NCI-H1436 treated with DMSO at 0.1 percent for 48 hours (cell line): ENCODE measurements at regions not wholly inside any gene's neighbourhood (a gene's known extent, or its start where the extent isn't known, plus 50 kb on each side); places are given as distances from the start of the nearest gene placed in this dataset.

Experiments
- DNase-seq: peaks from one replicate; lab custom pipeline; 2025; lab: John Stamatoyannopoulos, UW

DNA sequence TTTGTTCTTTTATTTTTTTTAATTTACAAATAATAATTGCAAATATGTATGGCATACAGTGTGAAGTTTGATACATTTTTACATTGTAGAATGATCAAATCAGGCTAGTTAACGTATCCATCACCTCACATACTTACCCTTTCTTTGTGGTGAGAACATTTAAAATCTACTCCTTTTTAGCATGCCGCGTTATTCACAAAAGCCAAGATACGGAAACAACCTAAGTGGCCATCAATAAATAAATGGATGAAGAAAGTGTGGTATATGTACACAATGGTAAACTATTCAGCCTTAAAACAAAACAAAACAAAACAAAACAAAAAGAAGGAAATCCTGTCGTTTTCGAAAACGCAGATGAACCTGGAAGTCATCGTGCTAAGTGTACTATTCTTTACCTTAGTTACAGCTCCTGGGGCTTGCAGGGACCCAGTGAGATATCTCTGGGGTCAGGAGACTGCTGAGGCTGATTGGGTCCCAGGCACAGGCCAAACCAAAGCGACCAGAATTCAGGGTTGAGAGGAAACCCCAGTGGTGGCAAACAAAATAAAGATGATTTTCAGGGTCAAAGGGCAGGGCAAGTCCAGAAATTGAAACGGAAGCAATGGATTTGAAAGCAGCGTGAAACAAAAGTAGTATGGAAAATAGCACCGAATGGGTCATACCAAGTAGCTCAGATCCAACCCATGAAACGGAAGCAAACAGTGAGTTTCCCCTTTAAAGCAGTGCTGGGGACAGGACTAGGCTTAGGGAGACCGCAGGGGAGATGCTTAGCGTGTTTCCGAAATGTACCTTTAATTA lies 188.2 kb downstream of the PLPP3 start:
- no peak for DNase-seq

DNA sequence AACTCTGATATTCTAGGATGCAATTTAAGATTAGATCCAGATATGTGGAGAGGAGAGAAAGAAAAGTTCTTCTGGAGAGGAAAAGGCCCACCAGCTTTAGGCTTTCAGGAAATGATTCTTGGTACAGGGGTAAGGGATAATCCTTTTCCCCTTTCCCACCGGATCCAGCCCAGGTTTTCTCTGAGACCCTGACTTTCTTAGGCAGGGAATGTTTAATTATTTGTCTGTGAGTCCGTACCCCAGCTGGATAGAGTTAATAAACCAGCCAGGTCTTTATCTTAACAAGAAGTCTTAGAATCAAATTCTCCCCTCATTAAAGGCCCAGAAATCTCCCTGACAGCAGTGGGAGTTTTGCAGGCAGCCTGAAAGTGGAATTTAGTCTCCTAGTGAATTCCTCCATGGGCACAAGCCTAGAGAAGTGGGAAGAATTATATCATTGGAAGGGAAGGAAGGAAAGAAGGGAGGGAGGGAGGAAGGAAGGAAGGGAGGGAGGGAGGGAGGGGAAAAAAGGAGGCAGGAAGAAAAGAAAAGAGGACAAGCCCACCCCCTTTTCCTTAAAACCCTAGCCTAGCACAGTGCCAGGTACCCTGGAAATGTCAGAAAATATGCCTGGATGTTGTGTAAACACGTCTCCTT lies 189.0 kb downstream of the PLPP3 start:
- no peak for DNase-seq

DNA sequence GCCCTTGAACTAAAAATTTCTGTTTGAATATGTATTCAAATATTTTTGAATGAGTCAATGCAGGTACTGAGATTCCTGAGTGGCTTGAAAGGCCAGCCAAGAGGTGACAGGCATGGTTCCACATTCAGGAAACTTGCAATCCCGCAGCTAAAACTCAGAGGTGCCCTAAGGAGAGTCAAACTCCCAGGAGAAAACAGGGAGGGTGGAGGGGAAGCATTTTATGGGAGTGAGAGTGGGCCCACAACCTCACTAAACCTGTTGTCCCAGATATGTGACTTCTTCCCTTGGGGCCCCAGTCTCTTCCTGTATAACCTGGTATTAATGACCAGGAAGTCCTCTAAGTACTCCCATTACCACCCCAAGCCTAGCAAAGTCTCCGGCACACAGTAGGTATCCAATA lies 189.6 kb downstream of the PLPP3 start:
- no peak for DNase-seq

DNA sequence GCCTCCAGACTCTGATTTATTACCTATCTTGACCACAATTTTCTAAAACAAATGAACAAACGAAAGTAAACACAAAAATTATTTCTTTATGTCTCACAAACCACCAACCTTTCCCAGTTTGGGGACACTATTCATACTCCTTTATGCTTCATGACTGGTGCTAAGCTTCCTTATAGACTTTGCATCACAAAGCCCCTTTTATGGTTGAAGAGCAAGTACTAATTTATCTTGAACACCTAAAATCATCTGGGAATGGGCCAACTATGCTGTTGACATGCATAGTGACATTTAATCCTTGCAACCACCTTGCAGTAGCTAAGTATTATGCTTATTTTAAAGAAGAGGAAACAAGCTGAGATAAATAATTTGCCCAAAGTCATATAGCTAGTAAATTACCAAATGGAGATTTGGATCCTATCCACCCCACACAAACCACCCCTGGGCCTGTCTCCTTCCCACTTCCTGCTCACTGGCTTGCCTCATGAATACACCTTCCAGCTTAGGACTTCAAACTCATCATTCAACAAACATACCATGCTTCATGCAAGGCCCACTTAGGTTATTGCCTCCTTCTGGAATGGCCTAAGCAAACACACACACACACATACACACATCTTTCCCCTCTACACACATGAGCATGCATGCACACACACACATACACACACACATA lies 192.2 kb downstream of the PLPP3 start:
- DNase-seq, result no peak

DNA sequence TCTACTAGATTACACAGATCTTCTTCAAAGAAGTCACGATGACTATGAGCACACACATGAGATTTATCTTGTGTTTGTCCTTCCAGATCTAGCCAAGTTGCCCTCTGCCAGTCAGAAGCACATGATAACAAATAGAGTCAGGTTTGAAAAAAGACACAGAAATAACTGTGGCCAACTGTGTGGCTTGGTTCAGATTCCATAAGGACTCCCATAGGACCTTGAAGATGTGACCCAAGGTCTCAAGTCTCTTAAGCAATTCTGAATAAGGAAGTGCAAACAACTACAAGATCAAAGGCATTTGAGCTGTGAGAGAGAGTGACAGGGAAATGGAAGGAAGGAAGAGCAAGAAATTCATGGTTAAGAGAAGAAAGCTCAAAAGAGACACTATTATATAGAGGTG lies 194.0 kb downstream of the PLPP3 start:
- DNase-seq, result no peak

DNA sequence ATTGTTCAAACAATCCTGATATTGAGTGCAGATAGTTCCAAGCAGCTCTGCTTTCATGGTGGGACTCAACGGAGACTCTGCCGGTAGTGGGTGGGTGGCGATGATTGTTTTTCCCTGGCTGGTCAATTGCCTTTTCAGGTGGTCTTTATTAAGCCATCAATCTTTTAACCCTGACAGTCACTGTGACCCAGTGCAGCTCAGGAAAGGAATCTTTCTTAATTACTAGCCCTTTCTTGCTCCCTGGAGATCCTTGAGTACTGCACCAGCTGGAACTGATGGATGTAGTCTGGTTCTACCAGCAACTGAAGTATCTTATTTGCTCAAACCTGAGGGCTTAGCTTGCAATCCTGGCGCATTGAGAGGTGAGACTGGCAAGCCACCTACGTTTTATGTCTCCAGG lies 196.4 kb downstream of the PLPP3 start:
- no peak for DNase-seq

DNA sequence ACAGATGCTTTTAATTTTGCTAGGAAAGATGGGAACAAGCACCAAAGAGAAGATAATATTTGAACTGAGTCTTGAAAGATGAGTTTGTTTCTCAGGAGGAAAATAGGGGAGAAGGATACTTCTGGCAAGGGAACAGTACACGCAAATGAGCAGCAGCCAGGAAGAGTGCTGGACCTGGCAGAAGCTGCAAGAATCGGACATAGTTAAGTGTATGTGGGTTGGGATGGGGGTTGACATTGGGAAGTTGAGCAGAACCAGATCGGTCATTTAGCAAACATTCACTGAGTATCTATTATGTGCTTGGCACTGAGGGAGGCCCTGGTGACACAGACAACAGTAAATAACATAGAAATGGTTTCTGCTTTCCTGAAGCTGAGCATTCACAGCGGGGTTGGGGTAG lies 198.8 kb downstream of the PLPP3 start:
- DNase-seq, result no peak

DNA sequence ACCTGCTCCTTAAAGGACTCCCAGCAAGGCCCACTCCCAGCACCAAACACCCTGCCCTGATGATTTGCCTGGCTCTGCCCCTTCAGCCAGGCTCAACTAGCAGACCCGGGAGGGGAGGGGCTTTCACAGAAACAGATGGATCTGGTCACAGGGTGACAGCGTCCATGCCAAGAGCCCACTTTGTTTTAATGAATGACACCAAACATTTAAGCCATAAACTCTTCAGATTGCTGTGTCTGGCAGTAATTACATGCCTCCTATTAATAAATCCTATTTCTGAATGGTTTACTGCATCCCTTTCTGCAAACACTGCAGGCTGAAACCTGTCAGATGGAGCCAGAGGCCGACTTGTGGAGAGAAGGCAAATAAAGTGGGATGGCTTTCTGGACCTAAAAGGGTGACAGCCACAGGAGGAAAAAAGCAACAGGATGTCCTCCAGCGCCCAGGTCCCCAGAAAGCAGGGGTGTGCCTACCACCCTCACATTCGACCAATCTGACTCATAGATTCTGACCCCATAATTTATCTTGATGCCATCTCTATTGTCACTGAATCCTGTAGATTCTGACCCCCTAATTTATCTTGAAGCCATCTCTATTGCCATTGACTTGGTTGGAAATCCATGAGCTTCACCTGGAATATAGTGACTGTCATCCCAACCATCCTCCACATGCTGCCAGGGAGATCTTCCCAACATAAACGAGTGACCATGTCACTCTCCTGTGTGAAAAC lies 200.9 kb downstream of the PLPP3 start:
- no peak for DNase-seq

DNA sequence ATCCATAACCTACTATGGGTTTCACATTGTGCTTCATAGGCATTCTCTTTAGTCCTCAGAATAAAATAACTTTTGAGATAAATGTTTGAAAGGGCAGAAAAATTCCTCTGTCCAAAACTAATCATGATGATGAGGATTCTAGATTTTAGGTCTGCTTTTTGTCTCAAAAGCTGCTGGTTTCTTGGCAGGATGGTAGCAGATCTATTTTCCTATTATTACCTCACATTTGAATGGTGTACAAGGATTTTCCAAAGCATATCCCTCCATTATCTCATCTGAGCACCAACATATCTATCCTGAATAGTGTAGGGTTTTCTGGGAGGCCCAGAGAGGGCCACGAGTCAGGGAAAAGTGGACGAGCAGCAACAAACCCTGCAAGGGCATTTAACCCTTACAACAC lies 201.9 kb downstream of the PLPP3 start:
- no peak for DNase-seq

DNA sequence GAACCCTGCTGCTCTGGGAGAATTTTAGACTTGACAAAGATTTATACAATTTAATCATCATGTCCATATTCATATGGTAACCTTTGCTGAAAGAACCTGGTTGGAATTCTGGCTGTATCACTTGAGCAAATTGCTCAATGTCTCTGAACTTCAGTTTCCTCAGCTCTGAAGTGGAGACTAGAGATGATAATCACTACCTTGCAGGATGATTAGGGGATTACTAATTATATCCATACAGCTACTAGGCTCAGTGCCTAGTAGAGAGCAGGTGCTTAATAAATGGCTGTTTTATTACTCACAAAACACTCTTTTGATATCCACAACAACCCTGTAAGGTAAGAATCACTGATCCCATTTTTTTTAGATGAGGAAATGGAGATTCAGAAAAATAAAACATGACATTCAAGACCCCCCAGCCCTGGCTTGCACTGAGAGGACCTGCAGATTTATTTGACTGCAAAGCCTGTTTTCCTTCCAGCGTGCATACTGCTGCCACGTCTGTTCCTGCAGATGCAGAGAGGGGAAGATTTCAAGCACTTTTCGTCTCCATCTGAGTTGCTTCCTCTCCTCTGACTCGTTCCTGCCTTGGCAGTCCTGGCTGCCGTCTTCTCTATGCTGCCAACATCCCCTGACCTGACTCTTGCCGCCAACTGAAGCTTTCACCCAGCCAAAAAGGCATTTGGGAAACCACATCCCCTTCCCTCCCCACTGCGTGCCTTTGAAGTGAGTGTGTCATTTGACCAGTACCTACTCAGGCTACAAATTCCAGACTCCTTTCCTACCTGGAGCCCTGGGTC lies 203.0 kb downstream of the PLPP3 start:
- no peak for DNase-seq

DNA sequence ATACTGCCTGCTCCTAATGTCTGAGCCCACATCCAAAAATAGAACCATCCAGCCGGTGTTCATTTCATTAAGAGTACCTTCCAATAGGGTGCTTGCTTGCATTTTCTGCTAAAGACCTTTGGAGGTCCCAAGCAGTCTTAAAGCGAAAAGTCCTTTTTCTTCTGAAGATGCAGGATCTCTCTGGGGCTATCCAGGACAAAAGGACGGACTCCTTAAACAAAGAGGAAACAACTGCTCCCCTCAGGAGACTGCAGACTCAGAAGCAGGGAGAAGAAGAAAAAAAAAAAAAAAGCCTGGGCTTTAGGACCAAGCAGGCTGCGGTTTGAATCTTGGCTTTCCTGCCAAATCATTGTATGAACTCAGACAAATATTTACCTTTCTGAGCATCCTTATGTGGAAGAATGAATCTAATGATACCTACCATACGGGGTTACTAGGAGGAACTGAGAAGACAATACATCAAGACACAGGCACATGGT lies 204.0 kb downstream of the PLPP3 start:
- no peak for DNase-seq

DNA sequence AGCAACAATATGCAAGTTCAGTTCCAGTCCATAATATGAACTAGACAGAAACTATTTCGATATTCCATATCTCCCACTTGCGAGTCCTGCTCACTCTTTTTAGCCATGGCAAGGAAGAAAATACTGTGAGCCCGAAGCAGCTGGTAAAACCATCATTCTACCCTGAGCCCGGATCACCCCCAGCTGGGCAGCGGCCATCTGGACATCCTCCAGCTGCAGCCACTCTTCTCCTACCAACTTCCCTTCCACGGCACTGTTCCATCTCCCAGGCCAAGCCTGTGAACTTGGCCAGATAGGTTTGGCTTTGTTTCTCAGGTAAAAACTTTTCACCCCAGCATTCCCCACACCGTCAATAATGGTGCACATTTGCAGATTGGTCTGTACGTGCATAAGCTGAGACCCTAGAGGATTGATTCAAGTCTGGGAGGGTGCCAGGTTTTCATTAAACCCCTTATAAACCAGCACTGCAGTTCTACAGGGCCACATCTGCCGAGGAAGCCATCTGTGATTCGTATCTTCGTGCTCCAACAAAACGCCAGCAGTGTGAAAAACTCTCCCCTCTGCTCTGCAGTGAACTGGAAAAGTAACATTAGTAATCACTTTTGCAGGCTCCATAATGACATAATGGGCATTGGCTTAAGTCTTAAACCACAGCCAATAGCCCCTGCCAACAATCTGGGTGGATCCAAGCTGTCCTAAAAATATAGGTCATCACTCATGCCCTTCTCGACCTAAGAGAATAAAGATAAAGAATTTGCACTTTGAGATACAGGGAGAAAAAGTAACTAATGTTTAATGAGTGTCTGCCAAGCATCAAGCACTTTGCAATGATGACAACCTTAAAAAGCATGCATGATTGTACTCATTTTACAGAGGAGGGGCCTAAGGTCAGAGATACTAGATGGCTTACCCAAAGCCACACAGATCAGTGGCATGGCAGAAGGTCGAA lies 205.1 kb downstream of the PLPP3 start:
- DNase-seq, result no peak

DNA sequence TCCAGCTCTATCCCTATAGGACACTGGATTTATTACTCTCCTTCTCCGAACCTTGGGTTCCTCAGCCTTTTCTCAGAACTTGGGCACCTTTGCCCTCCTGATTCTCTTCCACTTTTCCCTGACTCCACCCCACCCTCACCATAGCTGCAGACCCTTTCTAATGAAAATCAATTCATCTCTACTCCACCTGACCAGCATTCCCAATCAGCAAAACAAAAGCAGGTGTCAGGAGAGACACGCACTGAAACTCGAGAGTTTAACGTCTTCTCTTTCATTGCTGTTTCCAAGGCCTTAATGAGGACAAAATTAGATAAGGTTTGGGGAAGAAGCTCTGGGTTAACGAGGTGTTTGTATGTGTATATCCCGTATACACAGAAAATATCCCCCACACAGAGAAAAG lies 208.8 kb downstream of the PLPP3 start:
- no peak for DNase-seq

DNA sequence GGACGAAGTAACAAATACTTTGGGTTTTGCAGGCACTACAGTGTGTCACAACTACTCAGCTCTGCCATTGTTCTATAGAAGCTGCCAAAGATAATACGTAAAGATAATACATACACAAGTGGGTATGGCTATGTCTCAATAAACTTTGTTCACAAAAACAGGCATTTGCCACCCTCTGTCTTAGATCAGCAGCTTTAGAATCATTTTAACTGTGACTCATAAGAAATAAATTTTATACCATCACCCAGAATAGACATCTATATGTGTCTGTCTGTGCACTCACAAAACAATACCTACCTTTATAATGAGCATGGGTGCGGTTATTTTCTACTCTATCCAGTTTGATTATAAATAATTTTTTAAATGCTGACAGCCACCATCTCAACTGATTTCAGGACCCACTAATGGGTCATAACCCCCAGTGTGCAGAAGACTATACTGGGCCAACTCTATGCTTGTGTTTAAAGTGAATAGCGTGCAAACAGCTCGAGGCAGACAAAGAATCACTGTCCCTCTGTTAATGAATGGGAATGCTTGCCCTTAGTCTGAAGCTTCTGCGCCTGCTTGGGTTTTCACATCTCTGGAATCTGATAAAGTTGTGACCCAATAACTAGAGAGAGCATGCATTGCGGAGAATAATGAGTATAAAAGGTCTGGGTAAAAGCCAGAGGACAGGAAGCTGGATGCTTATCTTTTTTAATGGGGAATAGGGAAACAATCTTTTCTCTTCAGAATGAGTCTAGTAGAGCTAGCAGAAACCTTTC lies 216.2 kb downstream of the PLPP3 start:
- DNase-seq, result no peak

DNA sequence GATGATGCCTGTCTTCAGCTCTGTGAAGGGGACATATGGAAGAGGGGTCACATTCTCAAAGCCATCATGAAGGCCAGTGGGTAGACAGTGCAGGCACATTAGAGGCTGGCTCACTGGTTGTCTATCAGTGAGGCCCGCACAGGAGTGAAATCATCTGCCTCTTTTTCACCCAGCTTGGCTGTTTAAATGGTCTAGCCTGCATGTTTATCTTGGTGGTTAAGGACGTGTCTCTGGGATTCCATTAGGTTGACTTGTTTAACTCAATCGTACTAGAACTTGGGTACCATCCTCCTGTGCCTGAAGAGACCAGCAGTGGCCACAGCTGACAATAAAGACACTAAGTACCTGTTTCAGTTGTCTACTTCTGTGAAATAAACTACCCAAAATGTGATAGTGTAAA lies 219.3 kb downstream of the PLPP3 start:
- no peak for DNase-seq

DNA sequence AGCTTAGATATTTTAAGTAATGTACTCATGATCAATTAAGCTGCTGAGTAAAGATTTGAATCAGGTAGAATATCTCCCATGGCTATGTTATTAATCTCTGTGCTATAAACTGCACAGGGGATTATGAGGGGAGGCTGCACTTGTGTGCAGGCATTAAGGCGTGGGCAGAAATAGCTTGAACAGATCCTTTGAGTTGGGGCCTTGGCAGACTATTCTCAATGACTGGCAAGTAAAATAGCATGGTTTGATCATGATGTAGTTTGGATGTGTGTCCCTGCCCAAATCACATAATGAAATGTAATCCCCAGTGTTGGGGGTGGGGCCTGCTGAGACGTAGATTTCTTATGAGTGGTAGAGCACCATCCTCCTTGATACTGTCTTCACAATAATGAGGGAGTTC lies 220.3 kb downstream of the PLPP3 start:
- no peak for DNase-seq

DNA sequence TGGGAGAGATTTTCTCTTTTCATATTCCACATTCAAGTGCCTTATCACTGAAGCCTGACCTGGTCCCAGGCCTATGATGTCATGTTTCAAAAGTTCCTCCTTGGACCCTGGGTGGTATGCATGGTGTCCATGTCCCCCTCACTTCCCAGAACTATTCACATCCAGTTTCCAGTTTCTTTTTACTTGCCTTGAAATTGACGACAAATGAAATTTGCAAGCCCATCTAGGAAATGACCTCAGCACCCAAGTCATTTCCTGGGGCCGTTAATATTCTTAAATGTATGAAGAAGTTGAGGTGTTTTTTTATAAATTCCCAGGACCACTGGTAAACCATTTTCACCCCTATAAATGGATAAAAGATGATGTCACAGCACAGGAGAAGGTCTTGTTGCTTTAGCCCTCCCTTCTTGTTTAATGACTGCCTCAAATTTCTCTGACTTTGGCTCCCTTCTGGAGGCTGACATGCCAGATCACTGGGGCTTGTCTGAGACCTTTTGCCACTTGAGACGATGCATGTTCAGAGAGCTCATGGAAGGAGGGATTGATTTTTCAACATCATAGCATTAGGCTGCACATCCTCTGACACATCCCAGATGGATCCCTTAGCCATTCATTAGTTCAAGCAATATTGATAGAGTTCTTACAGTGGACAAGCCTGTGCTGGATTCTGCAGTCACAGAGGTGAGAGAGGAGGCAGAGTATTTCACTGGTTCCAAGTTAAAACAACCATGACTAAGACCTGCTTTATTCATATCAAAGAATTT lies 221.3 kb downstream of the PLPP3 start:
- no peak for DNase-seq

DNA sequence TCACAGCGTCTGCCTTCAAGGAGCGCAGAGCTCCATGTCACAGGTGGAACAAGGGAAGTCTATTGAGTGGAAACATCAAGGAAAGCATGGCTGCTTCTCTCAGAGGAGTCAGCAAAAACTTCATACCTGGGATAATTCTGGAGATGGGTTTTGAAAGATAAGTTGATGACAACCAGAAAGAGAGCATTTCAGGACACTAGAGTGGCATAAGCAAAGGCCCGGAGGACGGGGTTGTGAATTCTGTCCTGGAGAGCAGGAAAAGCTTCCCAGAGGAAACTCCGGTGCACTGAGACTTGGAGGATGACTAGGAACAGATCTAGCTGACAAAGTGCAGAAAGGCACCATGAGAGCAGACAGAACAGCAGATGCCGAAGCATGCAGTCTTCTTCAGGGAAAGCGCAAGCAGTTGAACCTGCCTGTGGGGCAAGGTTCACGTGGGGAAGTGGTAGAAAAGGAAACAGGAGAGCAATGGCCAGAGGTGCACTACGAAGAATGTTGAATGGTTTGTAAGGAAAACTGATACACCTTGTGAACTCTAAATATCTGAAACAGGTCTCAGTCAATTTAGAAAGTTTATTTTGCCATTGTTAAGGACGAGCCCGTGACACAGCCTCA lies 222.9 kb downstream of the PLPP3 start:
- DNase-seq, result no peak

DNA sequence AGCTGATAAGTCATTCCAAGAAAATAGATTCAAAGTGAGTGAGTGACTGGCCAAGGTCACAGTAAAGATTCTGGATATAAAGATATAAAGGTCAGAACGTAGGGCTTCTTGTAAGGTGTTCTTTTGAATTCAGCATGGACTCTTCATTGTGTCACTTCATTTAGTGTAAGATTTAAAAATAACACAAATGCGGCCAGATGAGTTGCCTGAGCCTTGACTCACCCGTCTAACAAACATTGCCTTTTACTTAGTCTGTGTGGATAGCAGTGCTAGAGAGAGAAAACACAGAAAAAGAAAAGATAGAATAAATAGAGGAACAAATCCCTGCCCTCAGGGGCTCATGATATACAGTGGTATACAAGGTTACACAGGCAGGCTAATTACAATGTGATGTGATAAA lies 223.4 kb downstream of the PLPP3 start:
- DNase-seq, result no peak
